GM23338 (cell line): ENCODE measurements at regions not wholly inside any gene's neighbourhood (a gene's known extent, or its start where the extent isn't known, plus 50 kb on each side); places are given as distances from the start of the nearest gene placed in this dataset.

Experiments used
- ATAC-seq: fragments of 200-7000 bp; cut with Tn5 transposase; 3 replicates; pipeline ENCODE4 v1.9.1; 2020
- DNase-seq: peaks from one replicate; pipeline ENCODE4 v3.0.0-alpha.2; 2015; ENCODE audit warnings: low spot score
- H2AFZ ChIP-seq: fragments of 200-600 bp; sonication (generic); 2 replicates; pipeline ENCODE4 v1.8.0; 2016; ENCODE audit warnings: antibody characterized with exemption, mild to moderate bottlenecking, moderate library complexity
- H3F3A ChIP-seq: fragments of 200-600 bp; sonication (generic); replicated peaks from 2 replicates; pipeline ENCODE4 v1.8.0; 2017; ENCODE audit warnings: antibody characterized with exemption, mixed run types, low read depth
- H3K27ac ChIP-seq: fragments of 200-600 bp; sonication (generic); 2 replicates; pipeline ENCODE4 v1.6.1; 2016; ENCODE audit warnings: low read depth
- H3K27me3 ChIP-seq: fragments of 200-600 bp; sonication (generic); 2 replicates; pipeline ENCODE4 v1.8.0; 2016; ENCODE audit warnings: mild to moderate bottlenecking, mixed run types, moderate library complexity; ENCODE audit not compliant: insufficient read depth
- H3K36me3 ChIP-seq: fragments of 200-600 bp; sonication (generic); 2 replicates; pipeline ENCODE4 v1.8.0; 2016; ENCODE audit warnings: mild to moderate bottlenecking; ENCODE audit not compliant: insufficient read depth
- H3K4me1 ChIP-seq: fragments of 200-600 bp; sonication (generic); 2 replicates; pipeline ENCODE4 v1.8.0; 2016; ENCODE audit warnings: mild to moderate bottlenecking, moderate library complexity; ENCODE audit not compliant: insufficient read depth
- H3K4me2 ChIP-seq: fragments of 200-600 bp; sonication (generic); 2 replicates; pipeline ENCODE4 v1.7.1; 2017; ENCODE audit warnings: mixed run types
- H3K4me3 ChIP-seq: fragments of 200-600 bp; sonication (generic); 2 replicates; pipeline ENCODE4 v1.6.1; 2016; ENCODE audit warnings: mixed run types
- H3K79me2 ChIP-seq: fragments of 200-600 bp; sonication (generic); replicated peaks from 2 replicates; pipeline ENCODE4 v1.8.0; 2017; ENCODE audit warnings: mild to moderate bottlenecking; ENCODE audit not compliant: insufficient read depth
- H3K9me2 ChIP-seq: fragments of 200-600 bp; sonication (generic); 2 replicates; pipeline ENCODE4 v1.8.0; 2017; ENCODE audit not compliant: insufficient read depth
- H4K20me1 ChIP-seq: fragments of 200-600 bp; sonication (generic); replicated peaks from 2 replicates; pipeline ENCODE4 v1.8.0; 2017; ENCODE audit warnings: mild to moderate bottlenecking; ENCODE audit not compliant: insufficient read depth
- H3K27ac Mint-ChIP-seq: 2 replicates; pipeline ENCODE4 v1.8.0; 2020; ENCODE audit warnings: inconsistent platforms, mild to moderate bottlenecking, moderate library complexity, mixed read lengths
- H3K27me3 Mint-ChIP-seq: 3 replicates; pipeline ENCODE4 v1.8.0; 2022; ENCODE audit warnings: low read depth, mild to moderate bottlenecking, moderate library complexity, mixed read lengths, inconsistent platforms; ENCODE audit not compliant: insufficient read depth, poor library complexity
- H3K36me3 Mint-ChIP-seq: 3 replicates; pipeline ENCODE4 v1.8.0; 2021; ENCODE audit warnings: low read depth, mild to moderate bottlenecking, inconsistent platforms, moderate library complexity, mixed read lengths
- H3K4me1 Mint-ChIP-seq: 3 replicates; pipeline ENCODE4 v1.8.0; 2020; ENCODE audit warnings: mild to moderate bottlenecking, inconsistent platforms, mixed read lengths
- H3K4me3 Mint-ChIP-seq: 3 replicates; pipeline ENCODE4 v1.8.0; 2021; ENCODE audit warnings: moderate library complexity, mild to moderate bottlenecking, inconsistent platforms, mixed read lengths
- H3K9me3 Mint-ChIP-seq: 3 replicates; pipeline ENCODE4 v1.8.0; 2020; ENCODE audit warnings: moderate library complexity, mild to moderate bottlenecking, inconsistent platforms, mixed read lengths
- CTCF ChIP-seq, 2 experiments: fragments of 200-600 bp in 1 of 2; sonication (generic) in 1 of 2; conservative IDR thresholded peaks; 2 replicates each; pipeline versions ENCODE4 v1.5.1 to v1.6.1; 2016 to 2017; ENCODE audit warnings: antibody characterized with exemption in 2 of 2, low read depth in 2 of 2, mild to moderate bottlenecking in 2 of 2, moderate library complexity in 1 of 2
- ETS1 ChIP-seq: IDR thresholded peaks from 2 replicates; pipeline ENCODE4 v1.6.1; 2016; ENCODE audit warnings: antibody characterized with exemption
- EZH2 ChIP-seq: fragments of 200-600 bp; sonication (generic); IDR thresholded peaks from one replicate; pipeline ENCODE4 v1.8.0; 2017; ENCODE audit warnings: antibody characterized with exemption, mild to moderate bottlenecking, low read depth; ENCODE audit not compliant: unreplicated experiment
- EZH2phosphoT487 ChIP-seq: fragments of 200-600 bp; sonication (generic); IDR thresholded peaks from one replicate; pipeline ENCODE4 v1.8.1; 2018; ENCODE audit warnings: antibody characterized with exemption; ENCODE audit not compliant: unreplicated experiment
- JUNB ChIP-seq: IDR thresholded peaks from one replicate; pipeline ENCODE4 v1.6.1; 2016; ENCODE audit warnings: antibody characterized with exemption; ENCODE audit not compliant: unreplicated experiment
- NANOG ChIP-seq: IDR thresholded peaks from 2 replicates; pipeline ENCODE4 v1.6.1; 2016; ENCODE audit warnings: antibody characterized with exemption, borderline replicate concordance
- POLR2AphosphoS5 ChIP-seq: IDR thresholded peaks from 2 replicates; pipeline ENCODE4 v1.6.1; 2016; ENCODE audit warnings: antibody characterized with exemption, low read depth
- REST ChIP-seq: IDR thresholded peaks from one replicate; pipeline ENCODE4 v1.6.1; 2018; ENCODE audit warnings: antibody characterized with exemption; ENCODE audit not compliant: unreplicated experiment
- STAT1 ChIP-seq: IDR thresholded peaks from one replicate; pipeline ENCODE4 v1.6.1; 2016; ENCODE audit warnings: antibody characterized with exemption; ENCODE audit not compliant: unreplicated experiment
- ZNF331 ChIP-seq: fragments of 250-450 bp; sonication (Bioruptor Pico); IDR thresholded peaks from 2 replicates; pipeline ENCODE4 v1.5.0; 2020; ENCODE audit warnings: low read depth, mild to moderate bottlenecking, moderate library complexity
- TF ChIP-seq, protein P1 (sequence below): fragments of 250-450 bp; sonication (Bioruptor Pico); IDR thresholded peaks from 2 replicates; pipeline ENCODE4 v1.5.0; 2020; ENCODE audit warnings: mild to moderate bottlenecking, moderate library complexity

DNA sequence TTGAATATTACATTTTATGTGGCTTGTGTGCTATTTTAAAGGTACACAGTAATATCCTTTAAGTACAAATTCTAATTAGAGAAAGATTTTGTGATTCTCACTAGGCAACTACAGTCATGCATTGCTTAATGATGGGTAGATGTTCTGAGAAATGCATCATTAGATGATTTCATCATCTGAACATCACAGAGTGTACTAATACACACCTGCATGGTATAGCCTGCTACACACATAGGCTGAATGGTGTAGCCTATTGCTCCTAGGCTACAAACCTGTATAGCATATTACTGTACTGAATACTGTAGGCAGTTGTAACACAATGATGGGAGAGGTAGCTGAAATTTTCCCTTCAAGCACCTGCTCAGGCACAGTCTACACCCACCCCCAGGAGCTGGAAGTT is 217.4 kb upstream of the EOMES start (continued):
- TF ChIP-seq NANOG (no peak), STAT1 (no peak), EZH2 (no peak)

GRCh38 chr3:27939940-27940339 is 217.8 kb upstream of the EOMES start:
- no peak overlapping the region for H3K4me2 ChIP-seq
- no peaks in the 10 kb centered on the region for H3K27me3 Mint-ChIP-seq
- DNase-seq (peak; percentile 63), ATAC-seq (peak; percentile 64)
- H3K79me2 ChIP-seq = no peaks in the 10 kb centered on the region
- H3K27ac ChIP-seq = no peak overlapping the region
- no peaks in the 10 kb centered on the region; the same call in 1 of the 2 replicates for H3K9me2 ChIP-seq
- H3K36me3 Mint-ChIP-seq = no peaks in the 10 kb centered on the region
- H3K27ac Mint-ChIP-seq = no peak overlapping the region
- H2AFZ ChIP-seq = no peak overlapping the region
- no peaks in the 10 kb centered on the region for H3K9me3 Mint-ChIP-seq
- TF ChIP-seq CTCF (conservative IDR thresholded peaks at IDR 0.05; ENCODE audit: low read depth in 2 of 2) (no peak), ZNF331 (no peak), EZH2phosphoT487 (no peak), POLR2AphosphoS5 (no peak), REST (no peak), EZH2 (no peak), ETS1 (no peak), JUNB (no peak), STAT1 (no peak)
- TF ChIP-seq, protein P1, sequence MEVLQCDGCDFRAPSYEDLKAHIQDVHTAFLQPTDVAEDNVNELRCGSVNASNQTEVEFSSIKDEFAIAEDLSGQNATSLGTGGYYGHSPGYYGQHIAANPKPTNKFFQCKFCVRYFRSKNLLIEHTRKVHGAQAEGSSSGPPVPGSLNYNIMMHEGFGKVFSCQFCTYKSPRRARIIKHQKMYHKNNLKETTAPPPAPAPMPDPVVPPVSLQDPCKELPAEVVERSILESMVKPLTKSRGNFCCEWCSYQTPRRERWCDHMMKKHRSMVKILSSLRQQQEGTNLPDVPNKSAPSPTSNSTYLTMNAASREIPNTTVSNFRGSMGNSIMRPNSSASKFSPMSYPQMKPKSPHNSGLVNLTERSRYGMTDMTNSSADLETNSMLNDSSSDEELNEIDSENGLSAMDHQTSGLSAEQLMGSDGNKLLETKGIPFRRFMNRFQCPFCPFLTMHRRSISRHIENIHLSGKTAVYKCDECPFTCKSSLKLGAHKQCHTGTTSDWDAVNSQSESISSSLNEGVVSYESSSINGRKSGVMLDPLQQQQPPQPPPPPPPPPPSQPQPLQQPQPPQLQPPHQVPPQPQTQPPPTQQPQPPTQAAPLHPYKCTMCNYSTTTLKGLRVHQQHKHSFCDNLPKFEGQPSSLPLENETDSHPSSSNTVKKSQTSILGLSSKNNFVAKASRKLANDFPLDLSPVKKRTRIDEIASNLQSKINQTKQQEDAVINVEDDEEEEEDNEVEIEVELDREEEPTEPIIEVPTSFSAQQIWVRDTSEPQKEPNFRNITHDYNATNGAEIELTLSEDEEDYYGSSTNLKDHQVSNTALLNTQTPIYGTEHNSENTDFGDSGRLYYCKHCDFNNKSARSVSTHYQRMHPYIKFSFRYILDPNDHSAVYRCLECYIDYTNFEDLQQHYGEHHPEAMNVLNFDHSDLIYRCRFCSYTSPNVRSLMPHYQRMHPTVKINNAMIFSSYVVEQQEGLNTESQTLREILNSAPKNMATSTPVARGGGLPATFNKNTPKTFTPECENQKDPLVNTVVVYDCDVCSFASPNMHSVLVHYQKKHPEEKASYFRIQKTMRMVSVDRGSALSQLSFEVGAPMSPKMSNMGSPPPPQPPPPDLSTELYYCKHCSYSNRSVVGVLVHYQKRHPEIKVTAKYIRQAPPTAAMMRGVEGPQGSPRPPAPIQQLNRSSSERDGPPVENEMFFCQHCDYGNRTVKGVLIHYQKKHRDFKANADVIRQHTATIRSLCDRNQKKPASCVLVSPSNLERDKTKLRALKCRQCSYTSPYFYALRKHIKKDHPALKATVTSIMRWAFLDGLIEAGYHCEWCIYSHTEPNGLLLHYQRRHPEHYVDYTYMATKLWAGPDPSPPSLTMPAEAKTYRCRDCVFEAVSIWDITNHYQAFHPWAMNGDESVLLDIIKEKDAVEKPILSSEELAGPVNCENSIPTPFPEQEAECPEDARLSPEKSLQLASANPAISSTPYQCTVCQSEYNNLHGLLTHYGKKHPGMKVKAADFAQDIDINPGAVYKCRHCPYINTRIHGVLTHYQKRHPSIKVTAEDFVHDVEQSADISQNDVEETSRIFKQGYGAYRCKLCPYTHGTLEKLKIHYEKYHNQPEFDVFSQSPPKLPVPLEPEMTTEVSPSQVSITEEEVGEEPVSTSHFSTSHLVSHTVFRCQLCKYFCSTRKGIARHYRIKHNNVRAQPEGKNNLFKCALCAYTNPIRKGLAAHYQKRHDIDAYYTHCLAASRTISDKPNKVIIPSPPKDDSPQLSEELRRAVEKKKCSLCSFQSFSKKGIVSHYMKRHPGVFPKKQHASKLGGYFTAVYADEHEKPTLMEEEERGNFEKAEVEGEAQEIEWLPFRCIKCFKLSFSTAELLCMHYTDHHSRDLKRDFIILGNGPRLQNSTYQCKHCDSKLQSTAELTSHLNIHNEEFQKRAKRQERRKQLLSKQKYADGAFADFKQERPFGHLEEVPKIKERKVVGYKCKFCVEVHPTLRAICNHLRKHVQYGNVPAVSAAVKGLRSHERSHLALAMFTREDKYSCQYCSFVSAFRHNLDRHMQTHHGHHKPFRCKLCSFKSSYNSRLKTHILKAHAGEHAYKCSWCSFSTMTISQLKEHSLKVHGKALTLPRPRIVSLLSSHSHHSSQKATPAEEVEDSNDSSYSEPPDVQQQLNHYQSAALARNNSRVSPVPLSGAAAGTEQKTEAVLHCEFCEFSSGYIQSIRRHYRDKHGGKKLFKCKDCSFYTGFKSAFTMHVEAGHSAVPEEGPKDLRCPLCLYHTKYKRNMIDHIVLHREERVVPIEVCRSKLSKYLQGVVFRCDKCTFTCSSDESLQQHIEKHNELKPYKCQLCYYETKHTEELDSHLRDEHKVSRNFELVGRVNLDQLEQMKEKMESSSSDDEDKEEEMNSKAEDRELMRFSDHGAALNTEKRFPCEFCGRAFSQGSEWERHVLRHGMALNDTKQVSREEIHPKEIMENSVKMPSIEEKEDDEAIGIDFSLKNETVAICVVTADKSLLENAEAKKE (CRISPR knock-in tag) = no peak
- no peak overlapping the region for H3K4me3 ChIP-seq
- no peaks in the 10 kb centered on the region; the same call in 1 of the 2 replicates for H4K20me1 ChIP-seq
- peaks cover 7% of the 10 kb centered on the region; the same call in 2 of the 3 replicates for H3K4me1 Mint-ChIP-seq
- no peaks in the 10 kb centered on the region for H3K4me1 ChIP-seq
- H3K4me3 Mint-ChIP-seq = no peak overlapping the region
- no peaks in the 10 kb centered on the region for H3K36me3 ChIP-seq
- no peaks in the 10 kb centered on the region for H3K27me3 ChIP-seq
- no peaks in the 10 kb centered on the region for H3F3A ChIP-seq
